DND-41 (cell line): ENCODE measurements at regions not wholly inside any gene's neighbourhood (a gene's known extent, or its start where the extent isn't known, plus 50 kb on each side); places are given as distances from the start of the nearest gene placed in this dataset.
"Not testable (repeated sequence)": the region's sequence is repeated elsewhere in the genome, so short reads cannot be mapped to it uniquely, and the experiment has no call there.

Experiments
- EZH2 ChIP-seq: IDR thresholded peaks from 3 replicates; pipeline ENCODE4 v1.6.1; 2012; ENCODE audit warnings: borderline replicate concordance, low read depth, mild to moderate bottlenecking, moderate library complexity, low read length, inconsistent platforms; ENCODE audit not compliant: severe bottlenecking
- TF ChIP-seq, protein P1 (sequence below): IDR thresholded peaks from 2 replicates; pipeline ENCODE4 v1.5.1; 2012; ENCODE audit warnings: borderline replicate concordance, low read length, moderate library complexity, mild to moderate bottlenecking; ENCODE audit not compliant: poor library complexity, severe bottlenecking; ENCODE audit errors: extremely low read depth

DNA sequence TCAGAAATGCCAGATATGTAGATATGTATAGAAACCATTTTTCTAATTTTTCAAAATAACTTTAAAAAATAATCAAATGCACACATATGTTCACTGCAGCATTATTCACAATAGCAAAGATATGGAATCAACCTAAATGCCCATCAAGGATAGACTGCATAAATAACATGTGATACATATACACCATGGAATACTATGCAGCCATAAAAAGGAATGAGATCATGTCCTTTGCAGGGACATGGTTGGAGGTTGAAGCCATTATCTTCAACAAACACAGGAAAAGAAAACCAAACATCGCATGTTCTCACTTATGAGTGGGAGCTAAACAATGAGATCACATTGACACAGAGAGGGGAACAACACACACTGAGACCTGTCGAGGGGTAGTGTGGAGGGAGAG lies 176.1 kb downstream of the MATN1 start:
- TF ChIP-seq, protein P1, sequence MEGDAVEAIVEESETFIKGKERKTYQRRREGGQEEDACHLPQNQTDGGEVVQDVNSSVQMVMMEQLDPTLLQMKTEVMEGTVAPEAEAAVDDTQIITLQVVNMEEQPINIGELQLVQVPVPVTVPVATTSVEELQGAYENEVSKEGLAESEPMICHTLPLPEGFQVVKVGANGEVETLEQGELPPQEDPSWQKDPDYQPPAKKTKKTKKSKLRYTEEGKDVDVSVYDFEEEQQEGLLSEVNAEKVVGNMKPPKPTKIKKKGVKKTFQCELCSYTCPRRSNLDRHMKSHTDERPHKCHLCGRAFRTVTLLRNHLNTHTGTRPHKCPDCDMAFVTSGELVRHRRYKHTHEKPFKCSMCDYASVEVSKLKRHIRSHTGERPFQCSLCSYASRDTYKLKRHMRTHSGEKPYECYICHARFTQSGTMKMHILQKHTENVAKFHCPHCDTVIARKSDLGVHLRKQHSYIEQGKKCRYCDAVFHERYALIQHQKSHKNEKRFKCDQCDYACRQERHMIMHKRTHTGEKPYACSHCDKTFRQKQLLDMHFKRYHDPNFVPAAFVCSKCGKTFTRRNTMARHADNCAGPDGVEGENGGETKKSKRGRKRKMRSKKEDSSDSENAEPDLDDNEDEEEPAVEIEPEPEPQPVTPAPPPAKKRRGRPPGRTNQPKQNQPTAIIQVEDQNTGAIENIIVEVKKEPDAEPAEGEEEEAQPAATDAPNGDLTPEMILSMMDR, result not testable (repeated sequence)
- TF ChIP-seq EZH2, result not testable (repeated sequence)
